GM12878 (cell line): ENCODE measurements at regions not wholly inside any gene's neighbourhood (a gene's known extent, or its start where the extent isn't known, plus 50 kb on each side); places are given as distances from the start of the nearest gene placed in this dataset.

Experiments used
- ATAC-seq: fragments of 200-7000 bp; cut with Tn5 transposase; 3 replicates; pipeline ENCODE4 v1.9.1; 2020; ENCODE audit warnings: mild to moderate bottlenecking, moderate library complexity
- BruUV-seq: library from RNA; stranded (reverse); fragments of 400-500 nt; replicated peaks from 2 replicates; lab custom pipeline; 2021; lab: Mats Ljungman, UMichigan
- CTCF ChIA-PET: fragments of 300-600 bp; sonication (Branson Sonifier 250); formaldehyde crosslinking; extraction: SDS; loops from one replicate; lab custom pipeline; 2021; ENCODE audit warnings: inconsistent platforms; lab: Yijun Ruan, JAX
- POLR2A ChIA-PET: fragments of 350-600 bp; formaldehyde crosslinking; extraction: SDS; loops from one replicate; lab custom pipeline; 2021; ENCODE audit warnings: inconsistent platforms; lab: Charles Lee
- RAD21 ChIA-PET: fragments of 300-600 bp; sonication (Branson Sonifier 250); formaldehyde crosslinking; loops from one replicate; lab custom pipeline; 2023; ENCODE audit warnings: antibody characterized with exemption; ENCODE audit not compliant: unreplicated experiment; lab: Charles Lee
- SMC1A ChIA-PET: fragments of 300-600 bp; sonication (Branson Sonifier 250); formaldehyde crosslinking; loops from one replicate; lab custom pipeline; 2023; ENCODE audit not compliant: unreplicated experiment, uncharacterized antibody; lab: Charles Lee
- DNase-seq: peaks from one replicate; pipeline ENCODE4 v3.0.0-alpha.2; 2011; ENCODE audit warnings: low read depth, low spot score
- FAIRE-seq: peaks from 3 replicates; lab custom pipeline; 2011; peaks lifted over from hg19 to GRCh38; lab: Jason Lieb, UNC
- H2AFZ ChIP-seq: 2 replicates; pipeline ENCODE4 v1.6.0; 2011; ENCODE audit warnings: low read depth, low read length, control low read depth; ENCODE audit not compliant: control insufficient read depth
- H3K27ac ChIP-seq: 2 replicates; pipeline ENCODE4 v1.5.1; 2011; ENCODE audit warnings: control low read depth; ENCODE audit not compliant: control insufficient read depth, insufficient read depth
- H3K27me3 ChIP-seq, 2 experiments: replicated peaks in 1 of 2; 2 replicates each; pipeline versions ENCODE4 v1.6.0 to v1.6.1; 2011; ENCODE audit warnings: low read length in 1 of 2; ENCODE audit not compliant: control insufficient read depth in 2 of 2, insufficient read depth in 2 of 2
- H3K36me3 ChIP-seq, 2 experiments: 2 replicates each; pipeline ENCODE4 v1.5.1; 2011; ENCODE audit warnings: low read length in 1 of 2; ENCODE audit not compliant: control insufficient read depth in 2 of 2, insufficient read depth in 2 of 2
- H3K4me1 ChIP-seq: 2 replicates; pipeline ENCODE4 v1.6.1; 2011; ENCODE audit warnings: mild to moderate bottlenecking, low read length, moderate library complexity, mixed read lengths; ENCODE audit not compliant: control insufficient read depth, insufficient read depth
- H3K4me2 ChIP-seq: 2 replicates; pipeline ENCODE4 v1.6.0; 2011; ENCODE audit warnings: control low read depth; ENCODE audit not compliant: control insufficient read depth, insufficient read depth
- H3K4me3 ChIP-seq: fragments of 200-600 bp; sonication (generic); 2 replicates; pipeline ENCODE4 v1.5.1; 2016
- H3K79me2 ChIP-seq: 2 replicates; pipeline ENCODE4 v1.6.0; 2011; ENCODE audit warnings: low read length; ENCODE audit not compliant: control insufficient read depth, insufficient read depth
- H3K9ac ChIP-seq: 2 replicates; pipeline ENCODE4 v1.8.0; 2011; ENCODE audit warnings: low read length, control low read depth, mixed read lengths; ENCODE audit not compliant: control insufficient read depth, insufficient read depth
- H3K9me3 ChIP-seq: replicated peaks from 3 replicates; pipeline ENCODE4 v1.5.1; 2011; ENCODE audit warnings: mild to moderate bottlenecking, low read length; ENCODE audit not compliant: control insufficient read depth, insufficient read depth
- H4K20me1 ChIP-seq: 2 replicates; pipeline ENCODE4 v1.6.0; 2011; ENCODE audit not compliant: control insufficient read depth, insufficient read depth
- ASH2L ChIP-seq: fragments of 300-600, 200-600 bp; sonication (generic); IDR thresholded peaks from 2 replicates; pipeline ENCODE4 v1.6.1; 2017; ENCODE audit warnings: low read depth, mild to moderate bottlenecking, borderline replicate concordance
- E4F1 ChIP-seq: fragments of 450-650 bp; IDR thresholded peaks from 2 replicates; pipeline ENCODE4 v1.6.1; 2018; ENCODE audit warnings: borderline replicate concordance, mild to moderate bottlenecking; ENCODE audit not compliant: partially characterized antibody
- HSF1 ChIP-seq: fragments of 150-350 bp; IDR thresholded peaks from 2 replicates; pipeline ENCODE4 v1.6.1; 2014; ENCODE audit warnings: mild to moderate bottlenecking, low read depth, low read length
- JUNB ChIP-seq: IDR thresholded peaks from 2 replicates; pipeline ENCODE4 v1.6.1; 2016; ENCODE audit warnings: antibody characterized with exemption, mild to moderate bottlenecking
- NFYB ChIP-seq: IDR thresholded peaks from 2 replicates; pipeline ENCODE4 v1.6.1; 2011; ENCODE audit warnings: low read depth, mild to moderate bottlenecking, low read length, improper control_type of control experiment, moderate library complexity; ENCODE audit not compliant: insufficient read depth
- SPI1 ChIP-seq: IDR thresholded peaks from 2 replicates; pipeline ENCODE4 v1.6.1; 2011; ENCODE audit warnings: low read depth, mild to moderate bottlenecking, low read length, moderate library complexity, borderline replicate concordance; ENCODE audit not compliant: insufficient read depth
- STAT3 ChIP-seq: IDR thresholded peaks from 2 replicates; pipeline ENCODE4 v1.6.1; 2011; ENCODE audit warnings: low read depth, low read length, improper control_type of control experiment
- WGBS: methylation state at CpG from one replicate; pipeline ENCODE4 v1.1.6; 2016; ENCODE audit warnings: low lambda C conversion rate; ENCODE audit not compliant: insufficient replicate concordance, insufficient coverage; ENCODE audit errors: missing lambda C conversion rate; 5-methylcytosine and 5-hydroxymethylcytosine counted together
- in situ Hi-C: fragments of 300-500 bp; cut with MboI; formaldehyde crosslinking; loops from 9 replicates; pipeline ENCODE4 v1.14.3; 2018; ENCODE audit warnings: mixed read lengths
- intact Hi-C: fragments of 100-400 bp; cut with micrococcal nuclease; formaldehyde crosslinking; loops from one replicate; pipeline ENCODE4 v1.14.2; 2022; ENCODE audit not compliant: unreplicated experiment

GRCh38 chr22:48869161-48869560 is 958.5 kb downstream of the BRD1 start (continued):
- TF ChIP-seq E4F1: no peak
- no peak for TF ChIP-seq NFYB
- no peak for TF ChIP-seq STAT3
- no peak for TF ChIP-seq SPI1
- no peak for TF ChIP-seq JUNB
- no peak for TF ChIP-seq ASH2L

- no peak overlapping the region for H2AFZ ChIP-seq
- CTCF ChIA-PET: no interaction called here
- no peak for ATAC-seq
- in situ Hi-C loops: no loop called here
- RAD21 ChIA-PET: no interaction called here
- no peaks in the 10 kb centered on the region for H3K27me3 ChIP-seq
- H3K27ac ChIP-seq: no peak overlapping the region
- no peaks in the 10 kb centered on the region for H3K4me1 ChIP-seq
- WGBS: under 1% methylated on average over 6 of the region's 6 CpGs
- SMC1A ChIA-PET: no interaction called here
- H3K9me3 ChIP-seq: no peaks in the 10 kb centered on the region; the same call in 2 of the 3 replicates
- no peak overlapping the region for H3K9ac ChIP-seq
- H3K79me2 ChIP-seq: no peaks in the 10 kb centered on the region
- POLR2A ChIA-PET: no interaction called here
- H3K4me3 ChIP-seq: no peak overlapping the region
- no peak for FAIRE-seq
- H3K4me2 ChIP-seq: no peak overlapping the region
- TF ChIP-seq HSF1: no peak
- intact Hi-C loops: no loop called here
- DNase-seq: no peak
- H4K20me1 ChIP-seq: no peaks in the 10 kb centered on the region
- BruUV-seq: no TSS peak
- H3K36me3 ChIP-seq: no peaks in the 10 kb centered on the region
These were observed 959.1 kb downstream of the BRD1 start for GRCh38 chr22:48868554-48868953.
